ENCODE measurements at regions not wholly inside any gene's neighbourhood (a gene's known extent, or its start where the extent isn't known, plus 50 kb on each side); places are given as distances from the start of the nearest gene placed in this dataset.
"Not testable (repeated sequence)": the region's sequence is repeated elsewhere in the genome, so short reads cannot be mapped to it uniquely, and the experiment has no call there.

GRCh38 chr6:144675231-144675861, 390.2 kb downstream of the UTRN start:
- TF ChIP-seq CTCF (IDR thresholded peaks at IDR 0.05; ENCODE audit: low read depth, low read length): no peak
- H3K4me3 ChIP-seq (ENCODE audit: low read depth, low read length): no peak overlapping the region

- not testable (repeated sequence) for H3K4me3 ChIP-seq (ENCODE audit: low read depth, low read length)
Observed at GRCh38 chr6:144676310-144676709, 391.2 kb downstream of the UTRN start.

- H3K4me3 ChIP-seq (ENCODE audit: low read depth, low read length): not testable (repeated sequence)
Observed at GRCh38 chr6:144677263-144677662, 392.1 kb downstream of the UTRN start.

GRCh38 chr6:144678844-144679243, 393.7 kb downstream of the UTRN start:
- H3K4me3 ChIP-seq (ENCODE audit: low read depth, low read length): no peak overlapping the region
- no peak for TF ChIP-seq CTCF (IDR thresholded peaks at IDR 0.05; ENCODE audit: low read depth, low read length)

- TF ChIP-seq CTCF (IDR thresholded peaks at IDR 0.05; ENCODE audit: low read depth, low read length): no peak
- H3K4me3 ChIP-seq (ENCODE audit: low read depth, low read length): no peak overlapping the region
Observed at GRCh38 chr6:144681334-144681733, 396.2 kb downstream of the UTRN start.

GRCh38 chr6:144683216-144684070, 398.3 kb downstream of the UTRN start:
- H3K4me3 ChIP-seq (ENCODE audit: low read depth, low read length): no peak overlapping the region
- no peak for TF ChIP-seq CTCF (IDR thresholded peaks at IDR 0.05; ENCODE audit: low read depth, low read length)

GRCh38 chr6:144688713-144689112, 403.6 kb downstream of the UTRN start:
- H3K4me3 ChIP-seq (ENCODE audit: low read depth, low read length): no peak overlapping the region
- no peak for TF ChIP-seq CTCF (IDR thresholded peaks at IDR 0.05; ENCODE audit: low read depth, low read length)

- TF ChIP-seq CTCF (IDR thresholded peaks at IDR 0.05; ENCODE audit: low read depth, low read length): no peak
- no peak overlapping the region for H3K4me3 ChIP-seq (ENCODE audit: low read depth, low read length)
Observed at GRCh38 chr6:144689503-144690040, 404.4 kb downstream of the UTRN start.

Data from WI38 (cell line).